Body of pancreas (tissue), 4 donors: ENCODE measurements at regions not wholly inside any gene's neighbourhood (a gene's known extent, or its start where the extent isn't known, plus 50 kb on each side); places are given as distances from the start of the nearest gene placed in this dataset.

Experiments
- ATAC-seq: fragments of 150-250 bp; one replicate; pipeline ENCODE4 v1.9.1; 2016
- DNase-seq, 4 donors: peaks; one replicate each; pipeline ENCODE4 v3.0.0-alpha.2; 2019
- H3K27ac ChIP-seq, 4 donors: fragments of 200-600 bp; sonication (generic); 1 replicate in 3 of 4; 2 replicates in 1 of 4; pipeline versions ENCODE4 v1.5.1 to v1.6.1; 2016 to 2019; ENCODE audit warnings: mild to moderate bottlenecking in 1 of 4, mixed read lengths in 1 of 4, moderate library complexity in 1 of 4
- H3K27me3 ChIP-seq, 2 donors: fragments of 200-600 bp; sonication (generic); one replicate each; pipeline ENCODE4 v1.6.0; 2016; ENCODE audit warnings: mild to moderate bottlenecking in 1 of 2
- H3K36me3 ChIP-seq, 2 donors: fragments of 200-600 bp; sonication (generic); replicated peaks in 1 of 2; 2 replicates each; pipeline ENCODE4 v1.5.1; 2016; ENCODE audit warnings: low read depth in 2 of 2; ENCODE audit not compliant: insufficient read depth in 1 of 2
- H3K4me1 ChIP-seq: fragments of 200-600 bp; sonication (generic); one replicate; pipeline ENCODE4 v1.6.0; 2016
- H3K4me3 ChIP-seq, 2 donors: fragments of 200-600 bp; sonication (generic); 1 replicate in 1 of 2; 2 replicates in 1 of 2; pipeline ENCODE4 v1.5.1; 2016 to 2019
- H3K9me3 ChIP-seq, 3 donors: fragments of 200-600 bp; sonication (generic); 1 replicate in 2 of 3; 2 replicates in 1 of 3; pipeline ENCODE4 v1.5.1; 2016
- CTCF ChIP-seq, 7 experiments: fragments of 450-650 bp in 4 of 7; fragments of 200-600 bp in 3 of 7; sonication (generic) in 3 of 7; IDR thresholded peaks; one replicate each; pipeline ENCODE4 v1.5.1; 2016 to 2019; ENCODE audit warnings: antibody characterized with exemption in 7 of 7
- POLR2A ChIP-seq, 3 donors: fragments of 450-650 bp; IDR thresholded peaks; one replicate each; pipeline ENCODE4 v1.6.1; 2016; ENCODE audit warnings: antibody characterized with exemption in 3 of 3, mild to moderate bottlenecking in 2 of 3
- WGBS, 2 donors: methylation state at CpG; one replicate each; pipeline ENCODE4 v1.1.5; 2017; 5-methylcytosine and 5-hydroxymethylcytosine counted together
- intact Hi-C: fragments of 100-400 bp; cut with DNase I; formaldehyde crosslinking; loops from one replicate; pipeline ENCODE4 v1.15.1; 2023

GRCh38 chr10:129174232-129175014 lies 292.6 kb upstream of the MGMT start:
- Histone ChIP-seq H3K27me3 (no peaks in the 10 kb centered on the region), H3K4me3 (no peak overlapping the region), H3K4me1 (no peaks in the 10 kb centered on the region), H3K36me3 (no peaks in the 10 kb centered on the region), H3K9me3 (no peaks in the 10 kb centered on the region), H3K27ac (no peak overlapping the region)
- WGBS, 2 donors: 60 to 77% methylated on average over 10 of the region's 10 CpGs
- ATAC-seq (no peak), DNase-seq (no peak)
- intact Hi-C loops: no loop called here
- TF ChIP-seq CTCF (IDR thresholded peaks at IDR 0.05) (no peak), POLR2A (IDR thresholded peaks at IDR 0.05) (no peak)

- 32 to 38% methylated on average over 9 of the region's 9 CpGs for whole genome bisulfite sequencing, 2 donors
- H3K4me1 ChIP-seq: no peaks in the 10 kb centered on the region
- H3K36me3 ChIP-seq: no peaks in the 10 kb centered on the region
- no peaks in the 10 kb centered on the region for H3K9me3 ChIP-seq
- intact Hi-C loops: no loop called here
- TF ChIP-seq POLR2A (IDR thresholded peaks at IDR 0.05): no peak
- no peak for TF ChIP-seq CTCF (IDR thresholded peaks at IDR 0.05)
- ATAC-seq (no peak), DNase-seq (no peak)
- H3K27ac ChIP-seq: no peak overlapping the region
- H3K27me3 ChIP-seq: no peaks in the 10 kb centered on the region
- no peak overlapping the region for H3K4me3 ChIP-seq
These were observed 287.6 kb upstream of the MGMT start for GRCh38 chr10:129179245-129179971.

DNA sequence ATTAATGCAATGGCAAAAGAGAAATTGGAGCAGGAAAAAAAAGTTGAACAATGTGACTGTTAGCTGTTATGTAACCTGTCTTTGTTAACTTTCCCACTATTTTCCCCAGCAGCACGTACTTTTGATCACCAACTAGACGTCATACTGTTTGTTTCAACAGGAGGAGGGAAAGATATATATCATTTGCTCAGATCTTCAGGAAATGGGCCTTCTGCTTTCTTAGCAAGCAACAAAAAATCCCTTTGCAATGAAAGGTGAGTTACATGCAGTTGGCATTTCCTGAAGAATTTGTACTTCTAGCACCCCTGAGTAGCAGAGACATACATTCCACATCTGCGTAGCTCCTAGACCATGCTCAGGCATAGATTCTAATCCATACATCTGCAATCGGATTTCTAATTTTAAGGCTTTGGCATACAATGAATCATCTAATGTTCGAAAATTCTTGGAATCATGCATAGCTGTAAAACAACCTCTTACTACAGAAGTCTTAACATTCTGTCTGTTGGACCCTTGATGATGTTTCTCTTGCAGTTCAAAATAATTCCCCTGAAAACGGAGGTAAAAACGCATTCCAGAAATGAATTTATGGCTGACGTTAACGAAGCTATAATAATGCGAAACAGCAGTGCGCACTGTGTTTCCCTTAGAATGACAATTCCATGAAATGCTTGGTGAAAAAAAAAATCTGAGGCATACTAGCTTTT lies 286.9 kb upstream of the MGMT start:
- H3K9me3 ChIP-seq: no peaks in the 10 kb centered on the region
- no peaks in the 10 kb centered on the region for H3K27me3 ChIP-seq
- no peak overlapping the region for H3K27ac ChIP-seq
- H3K36me3 ChIP-seq: no peaks in the 10 kb centered on the region
- ATAC-seq (no peak), DNase-seq (no peak)
- H3K4me3 ChIP-seq: no peak overlapping the region
- WGBS, 2 donors: 66 to 69% methylated on average over 11 of the region's 11 CpGs
- intact Hi-C loops: no loop called here
- H3K4me1 ChIP-seq: no peaks in the 10 kb centered on the region
- TF ChIP-seq POLR2A (IDR thresholded peaks at IDR 0.05) (no peak), CTCF (IDR thresholded peaks at IDR 0.05) (no peak)

- H3K4me3 ChIP-seq: no peak overlapping the region
- DNase-seq (no peak), ATAC-seq (no peak)
- H3K9me3 ChIP-seq: no peaks in the 10 kb centered on the region
- H3K27me3 ChIP-seq: no peaks in the 10 kb centered on the region
- no peak for TF ChIP-seq POLR2A (IDR thresholded peaks at IDR 0.05)
- TF ChIP-seq CTCF (IDR thresholded peaks at IDR 0.05): no peak
- H3K4me1 ChIP-seq: no peaks in the 10 kb centered on the region
- H3K27ac ChIP-seq: no peak overlapping the region
- WGBS, 2 donors: 65 to 74% methylated on average over 7 of the region's 7 CpGs
- intact Hi-C loops: no loop called here
- H3K36me3 ChIP-seq: no peaks in the 10 kb centered on the region
These were observed 282.8 kb upstream of the MGMT start for GRCh38 chr10:129184196-129184595.
